ENCODE measurements at regions not wholly inside any gene's neighbourhood (a gene's known extent, or its start where the extent isn't known, plus 50 kb on each side); places are given as distances from the start of the nearest gene placed in this dataset.

DNA sequence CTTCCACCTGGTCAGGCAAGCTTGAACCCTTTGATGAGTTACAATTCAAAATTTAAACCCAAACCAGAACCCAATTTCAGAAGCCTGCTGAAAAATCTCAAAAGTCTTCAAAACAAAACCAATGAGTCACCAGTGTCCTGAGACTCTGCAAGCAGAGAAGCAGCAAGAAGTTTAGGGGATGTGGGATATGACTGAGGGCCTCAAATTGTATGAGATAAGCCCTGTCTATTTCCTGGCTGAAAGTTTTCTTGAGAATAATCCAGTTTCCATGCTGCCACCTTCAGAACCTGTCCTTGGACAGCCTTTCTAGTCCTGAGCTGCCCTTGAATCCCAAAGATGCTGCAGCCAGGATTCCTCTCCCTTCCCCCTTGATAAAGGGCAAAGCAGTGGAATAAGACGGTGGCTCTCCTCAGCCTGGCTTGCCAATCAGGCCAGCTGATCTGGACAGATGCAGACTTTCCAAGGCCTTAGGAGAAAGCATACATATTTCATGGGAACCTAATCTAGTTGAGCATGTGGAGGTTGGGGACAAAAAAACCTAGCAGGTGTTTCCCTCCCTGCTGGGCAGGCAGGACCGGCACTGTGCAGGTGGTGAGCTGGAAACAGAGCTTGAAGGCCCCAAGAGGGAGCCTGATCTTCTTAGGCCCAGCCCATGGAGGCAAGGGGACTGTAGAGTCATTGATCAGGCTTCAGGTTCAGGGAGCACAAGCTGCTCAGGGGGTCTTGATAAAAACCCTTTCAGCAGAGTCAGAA, 278.0 kb upstream of the MGAT5 start:
- H3K14ac ChIP-seq (ENCODE audit: insufficient read length) = no peak overlapping the region
- no peak overlapping the region for H2AFZ ChIP-seq (ENCODE audit: low read length)
- H2BK15ac ChIP-seq (ENCODE audit: low read length) = no peak overlapping the region
- no peak overlapping the region for H2BK20ac ChIP-seq (ENCODE audit: low read length)
- peaks cover 0 to 2% of the 10 kb centered on the region in 2 experiments for H4K20me1 ChIP-seq (replicated peaks in 1 of 2; ENCODE audit: control insufficient read depth in 1 of 2, insufficient read depth in 2 of 2, low read length in 2 of 2)
- FAIRE-seq = no peak
- H3K79me1 ChIP-seq (ENCODE audit: low read depth, low read length) = no peaks in the 10 kb centered on the region
- no peak overlapping the region for H2AK5ac ChIP-seq (ENCODE audit: low read depth, low read length)
- H3K4me1 ChIP-seq (replicated peaks in 1 of 4; ENCODE audit: control insufficient read depth in 3 of 4, insufficient read depth in 4 of 4, low read length in 3 of 4) = peaks cover 0 to 4% (median 0%) of the 10 kb centered on the region in 4 experiments; a peak in 1 of 7 replicates
- no peak overlapping the region for H4K8ac ChIP-seq (ENCODE audit: extremely low read depth, insufficient read depth, low read length)
- no peak overlapping the region for H3K23ac ChIP-seq (ENCODE audit: insufficient read length)
- H3K79me2 ChIP-seq (ENCODE audit: control insufficient read depth in 1 of 2, insufficient read depth in 2 of 2, low read length in 2 of 2) = no peaks in the 10 kb centered on the region
- ChIA-PET POLR2A (ENCODE audit: partially characterized antibody) (no interaction called here), CTCF (ENCODE audit: partially characterized antibody) (interaction anchor here (1.0 kb wide), 1 partner anchor 143 kb away, joined by 4 read pairs; no protein-coding TSS in a partner anchor)
- no peak overlapping the region for H2BK12ac ChIP-seq (ENCODE audit: low read depth, low read length)
- no peak overlapping the region for H3K27ac ChIP-seq (ENCODE audit: low read depth, low read length)
- no peak overlapping the region for H2BK120ac ChIP-seq (replicated peaks; ENCODE audit: low read depth, low read length)
- no peak overlapping the region for H3K4ac ChIP-seq (replicated peaks; ENCODE audit: insufficient read length, low read depth, low read length)
- no peak overlapping the region for H3K4me2 ChIP-seq (ENCODE audit: insufficient read depth in 1 of 2, low read depth in 2 of 2, low read length in 2 of 2)
- no peak overlapping the region for H3K9ac ChIP-seq (replicated peaks in 1 of 4; ENCODE audit: extremely low read depth in 1 of 4, low read depth in 3 of 4, low read length in 3 of 4)
- no peak overlapping the region for H4K5ac ChIP-seq (ENCODE audit: insufficient read length, low read depth, low read length)
- H3K9me3 ChIP-seq (ENCODE audit: insufficient read depth in 2 of 2, low read depth in 1 of 2, low read length in 1 of 2) = no peaks in the 10 kb centered on the region
- H3K27me3 ChIP-seq (replicated peaks in 1 of 4; ENCODE audit: control insufficient read depth in 3 of 4, extremely low read depth in 1 of 4, insufficient read depth in 3 of 4, low read length in 3 of 4) = no peaks in the 10 kb centered on the region
- no peak overlapping the region for H4K91ac ChIP-seq (replicated peaks; ENCODE audit: insufficient read length, low read length)
- no peak overlapping the region for H3K4me3 ChIP-seq (ENCODE audit: extremely low read depth in 1 of 4, insufficient read depth in 2 of 4, low read depth in 3 of 4, low read length in 4 of 4)
- WGBS, 2 experiments (ENCODE audit: extremely low coverage in 1 of 2, insufficient coverage in 1 of 2, insufficient read length in 1 of 2, insufficient replicate concordance in 2 of 2, low coverage in 1 of 2, low lambda C conversion rate in 2 of 2, missing lambda C conversion rate in 1 of 2) = 50% methylated on average over 2 of the region's 2 CpGs; no CpG with 5 or more reads in 1 of the 2 experiments
- DNase-seq (ENCODE audit: low read depth in 1 of 2, low spot score in 2 of 2) = no peak
- H3K56ac ChIP-seq (replicated peaks; ENCODE audit: insufficient read length, low read depth, low read length) = no peak overlapping the region
- H3K18ac ChIP-seq (ENCODE audit: extremely low read depth, low read length) = no peak overlapping the region
- no peak overlapping the region for H2BK5ac ChIP-seq (ENCODE audit: low read depth, low read length)
- no peaks in the 10 kb centered on the region; a peak in 1 of 8 replicates for H3K36me3 ChIP-seq (ENCODE audit: control insufficient read depth in 2 of 4, insufficient read depth in 4 of 4, low read length in 3 of 4)
- no peaks in the 10 kb centered on the region for H3K23me2 ChIP-seq (ENCODE audit: low read depth, low read length)
- no peak for TF ChIP-seq SP4 (IDR thresholded peaks at IDR 0.05; ENCODE audit: low read length)
- no peak for TF ChIP-seq BACH1 (IDR thresholded peaks at IDR 0.05; ENCODE audit: low read length)
- TF ChIP-seq RXRA (IDR thresholded peaks at IDR 0.05; ENCODE audit: insufficient read depth, low read depth, low read length) = no peak
- no peak for TF ChIP-seq NRF1 (IDR thresholded peaks at IDR 0.05; ENCODE audit: low read depth, low read length)
- no peak for TF ChIP-seq CTBP2 (IDR thresholded peaks at IDR 0.05; ENCODE audit: borderline replicate concordance, insufficient read depth, insufficient read length, low read length)
- TF ChIP-seq SIRT6 (IDR thresholded peaks at IDR 0.05; ENCODE audit: low read length) = no peak

All from H1 (cell line).